Testis (tissue), 2 donors: ENCODE measurements at regions not wholly inside any gene's neighbourhood (a gene's known extent, or its start where the extent isn't known, plus 50 kb on each side); places are given as distances from the start of the nearest gene placed in this dataset.

Source experiments
- CTCF ChIP-seq, 3 experiments: fragments of 450-650 bp in 2 of 3; fragments of 200-600 bp in 1 of 3; sonication (generic) in 1 of 3; IDR thresholded peaks; one replicate each; pipeline ENCODE4 v1.5.1; 2016 to 2019; ENCODE audit warnings: antibody characterized with exemption in 3 of 3, mild to moderate bottlenecking in 2 of 3, moderate library complexity in 1 of 3
- POLR2A ChIP-seq: fragments of 450-650 bp; IDR thresholded peaks from one replicate; pipeline ENCODE4 v1.6.1; 2017; ENCODE audit warnings: antibody characterized with exemption, mild to moderate bottlenecking, moderate library complexity

GRCh38 chr1:245090491-245091090 is 64.2 kb upstream of the KIF26B start:
- no peak for TF ChIP-seq CTCF (IDR thresholded peaks at IDR 0.05)
- TF ChIP-seq POLR2A, result no peak
